ENCODE measurements at regions not wholly inside any gene's neighbourhood (a gene's known extent, or its start where the extent isn't known, plus 50 kb on each side); places are given as distances from the start of the nearest gene placed in this dataset.

GRCh38 chr14:44131861-44132260 lies 375.2 kb downstream of the FSCB start:
- no peak for DNase-seq

- DNase-seq: no peak
Observed at GRCh38 chr14:44113769-44114730, 393.0 kb downstream of the FSCB start.

GRCh38 chr14:44112774-44113460 lies 394.2 kb downstream of the FSCB start:
- DNase-seq: no peak

- no peak for DNase-seq
Observed at GRCh38 chr14:44109036-44109435, 398.0 kb downstream of the FSCB start.

GRCh38 chr14:44108601-44109000 lies 398.5 kb downstream of the FSCB start:
- DNase-seq: no peak

GRCh38 chr14:44107156-44107555 lies 399.9 kb downstream of the FSCB start:
- no peak for DNase-seq

- no peak for DNase-seq
Observed at GRCh38 chr14:44099743-44100488, 407.2 kb downstream of the FSCB start.

GRCh38 chr14:44081146-44081545 lies 425.9 kb downstream of the FSCB start:
- DNase-seq: no peak

- no peak for DNase-seq
Observed at GRCh38 chr14:44070046-44070445, 437.0 kb downstream of the FSCB start.

- DNase-seq: no peak
Observed at GRCh38 chr14:44053422-44053821, 453.7 kb downstream of the FSCB start.

- no peak for DNase-seq
Observed at GRCh38 chr14:44041700-44042099, 465.4 kb downstream of the FSCB start.

- no peak for DNase-seq
Observed at GRCh38 chr14:44040561-44040960, 466.5 kb downstream of the FSCB start.

GRCh38 chr14:44036248-44036647 lies 470.8 kb downstream of the FSCB start:
- no peak for DNase-seq

GRCh38 chr14:44035707-44036106 lies 471.4 kb downstream of the FSCB start:
- no peak for DNase-seq

- DNase-seq: no peak
Observed at GRCh38 chr14:44030831-44031383, 476.2 kb downstream of the FSCB start.

- no peak for DNase-seq
Observed at GRCh38 chr14:44029933-44030332, 477.1 kb downstream of the FSCB start.

GRCh38 chr14:44027397-44027796 lies 479.7 kb downstream of the FSCB start:
- DNase-seq: no peak

GRCh38 chr14:44010595-44010994 lies 496.5 kb downstream of the FSCB start:
- no peak for DNase-seq

- no peak for DNase-seq
Observed at GRCh38 chr14:44010071-44010470, 497.0 kb downstream of the FSCB start.

- no peak for DNase-seq
Observed at GRCh38 chr14:44009642-44010041, 497.4 kb downstream of the FSCB start.

GRCh38 chr14:43988989-43989388 lies 518.1 kb downstream of the FSCB start:
- DNase-seq: no peak

- DNase-seq: no peak
Observed at GRCh38 chr14:43983721-43984120, 523.4 kb downstream of the FSCB start.

GRCh38 chr14:43981135-43981768 lies 525.8 kb downstream of the FSCB start:
- DNase-seq: no peak

Data from inflammatory macrophage treated with lipopolysaccharide for 1 hour (primary cell).